AG08396 (cell line): ENCODE measurements at regions not wholly inside any gene's neighbourhood (a gene's known extent, or its start where the extent isn't known, plus 50 kb on each side); places are given as distances from the start of the nearest gene placed in this dataset.
"Not testable (repeated sequence)": the region's sequence is repeated elsewhere in the genome, so short reads cannot be mapped to it uniquely, and the experiment has no call there.

Source experiments
- DNase-seq: peaks from one replicate; pipeline ENCODE4 v3.0.0; 2012; ENCODE audit warnings: low spot score, mixed read lengths

DNA sequence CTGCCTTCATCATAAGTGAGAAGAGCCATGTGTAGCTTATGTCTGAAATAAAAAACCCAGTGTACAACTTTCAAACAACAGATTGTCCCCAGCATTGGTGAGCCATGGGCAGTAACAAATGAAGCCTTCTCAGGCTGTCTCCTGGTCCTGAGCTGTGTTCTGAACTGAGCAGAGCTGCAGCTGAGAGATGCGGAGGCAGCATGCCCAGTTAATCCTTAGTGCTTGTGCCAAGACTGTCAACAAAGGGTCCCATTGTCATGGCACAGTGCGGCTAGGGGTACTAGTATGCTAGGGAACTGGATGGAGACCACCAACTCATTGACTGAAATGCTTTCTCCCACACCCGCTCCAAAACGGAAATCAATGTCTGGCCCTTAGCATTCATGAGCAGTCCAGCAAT lies 154.3 kb downstream of the RMST start:
- DNase-seq = no peak

- DNase-seq = no peak
These were observed 166.4 kb downstream of the RMST start for GRCh38 chr12:97628962-97629361.

- DNase-seq = no peak
These were observed 166.8 kb downstream of the RMST start for GRCh38 chr12:97629382-97629781.

DNA sequence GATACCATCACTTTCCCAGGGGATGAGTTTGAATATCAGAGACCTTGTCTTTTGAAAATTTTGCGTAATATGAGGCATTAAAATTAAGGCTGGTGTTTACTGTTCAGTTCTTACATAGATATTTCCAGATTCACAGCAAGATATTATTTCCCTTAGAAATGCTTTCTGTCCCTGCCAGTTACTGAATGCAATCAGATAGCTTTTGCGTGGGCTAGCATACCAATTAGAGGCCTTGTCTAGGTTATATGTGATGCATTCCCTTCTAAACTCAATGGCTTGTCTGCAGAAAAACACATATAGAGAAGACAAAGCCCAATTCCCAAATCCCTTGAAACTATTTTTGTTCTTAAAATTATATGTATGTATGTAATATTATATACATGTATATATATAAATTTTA lies 167.8 kb downstream of the RMST start:
- DNase-seq = no peak

- no peak for DNase-seq
These were observed 168.3 kb downstream of the RMST start for GRCh38 chr12:97630875-97631274.

DNA sequence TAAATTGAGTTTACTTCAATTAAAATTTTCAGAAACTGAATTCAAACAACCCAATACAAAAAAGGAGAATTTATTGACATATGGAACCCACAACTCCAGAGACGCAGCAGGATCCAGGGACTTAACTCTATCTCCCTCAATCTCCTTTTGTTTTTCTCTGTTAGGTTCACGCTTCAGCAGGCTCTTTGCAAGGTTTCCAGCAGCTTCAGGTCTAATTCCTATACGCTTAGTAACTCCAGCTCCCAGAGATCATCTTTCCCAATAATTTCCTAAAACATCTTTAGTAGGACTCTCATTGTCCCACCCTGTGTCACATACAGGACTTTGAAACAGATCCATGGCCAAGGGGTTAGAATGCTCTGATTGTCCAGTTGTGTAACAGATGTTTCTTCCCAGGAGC lies 175.2 kb downstream of the RMST start:
- no peak for DNase-seq

DNA sequence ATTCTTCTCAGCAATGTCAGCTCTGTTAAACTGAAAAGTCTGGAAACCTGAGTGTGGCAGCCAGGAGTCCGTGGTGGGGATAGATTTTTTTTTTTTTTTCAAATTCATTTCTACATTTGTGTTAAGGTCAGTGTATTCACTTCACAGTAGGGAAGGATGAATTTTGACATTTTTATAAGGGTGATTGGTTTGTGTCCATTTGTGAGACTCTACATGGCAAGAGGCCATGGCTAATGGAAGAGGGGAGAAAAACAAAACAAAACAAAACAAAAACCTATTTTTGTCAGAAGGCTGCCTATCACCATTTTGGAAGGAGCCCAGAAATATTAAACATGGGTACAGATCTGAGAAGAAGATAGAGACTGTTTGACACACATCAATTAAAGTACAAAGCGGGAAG lies 176.1 kb downstream of the RMST start:
- DNase-seq = no peak

DNA sequence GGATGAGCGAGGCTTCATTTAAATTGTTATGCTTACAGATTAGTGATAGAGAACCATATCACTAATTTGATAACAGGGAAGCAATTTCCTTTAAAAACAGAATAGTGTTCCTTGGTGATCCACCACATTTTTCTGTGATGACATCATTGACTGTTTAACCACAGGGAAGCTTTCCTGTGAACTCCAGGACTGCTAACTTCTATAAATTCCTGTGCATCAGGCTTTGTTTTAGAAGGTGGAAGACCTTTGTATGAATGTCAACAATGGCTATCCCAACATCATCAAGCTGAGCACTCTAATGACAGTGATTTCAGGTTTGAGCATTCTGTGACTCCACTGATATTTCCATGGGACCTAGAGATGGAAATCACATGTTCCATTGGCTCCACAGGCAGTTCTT lies 177.1 kb downstream of the RMST start:
- DNase-seq = no peak

DNA sequence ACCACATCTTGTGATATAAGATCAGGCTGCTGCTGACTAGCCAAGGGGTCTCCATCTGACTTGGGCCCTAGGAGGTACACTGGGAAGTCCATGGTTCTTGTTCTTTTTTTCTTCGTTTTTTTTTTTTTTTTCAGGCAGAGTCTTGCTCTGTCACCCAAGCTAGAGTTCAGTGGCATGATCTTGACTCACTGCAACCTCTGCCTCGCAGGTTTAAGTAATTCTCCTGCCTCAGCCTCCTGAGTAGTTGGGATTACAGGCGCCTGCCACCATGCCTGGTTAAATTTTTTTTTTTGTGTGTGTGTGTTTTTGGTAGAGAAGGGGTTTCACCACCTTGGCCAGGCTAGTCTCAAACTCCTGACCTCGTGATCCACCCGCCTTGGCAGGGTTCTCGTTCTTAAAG lies 178.2 kb downstream of the RMST start:
- DNase-seq = no peak

DNA sequence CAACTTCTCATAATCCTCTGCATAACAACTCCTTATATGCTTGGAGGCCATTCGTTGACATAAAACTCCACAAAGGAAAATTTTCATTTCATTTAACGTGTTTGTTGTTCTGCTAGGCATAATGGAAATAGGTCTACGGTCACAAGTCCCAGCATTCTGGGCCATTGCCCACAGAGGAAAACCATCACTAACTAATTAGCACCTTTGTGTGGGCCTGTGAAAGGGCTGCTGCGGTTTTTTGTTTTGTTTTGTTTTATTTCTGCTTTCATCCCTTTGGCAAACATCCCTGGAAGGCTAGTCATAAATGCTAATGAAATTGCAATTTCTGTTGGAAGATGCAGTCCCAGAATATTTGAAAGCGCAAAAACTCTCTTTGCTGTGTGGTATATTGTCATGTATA lies 180.3 kb downstream of the RMST start:
- no peak for DNase-seq

DNA sequence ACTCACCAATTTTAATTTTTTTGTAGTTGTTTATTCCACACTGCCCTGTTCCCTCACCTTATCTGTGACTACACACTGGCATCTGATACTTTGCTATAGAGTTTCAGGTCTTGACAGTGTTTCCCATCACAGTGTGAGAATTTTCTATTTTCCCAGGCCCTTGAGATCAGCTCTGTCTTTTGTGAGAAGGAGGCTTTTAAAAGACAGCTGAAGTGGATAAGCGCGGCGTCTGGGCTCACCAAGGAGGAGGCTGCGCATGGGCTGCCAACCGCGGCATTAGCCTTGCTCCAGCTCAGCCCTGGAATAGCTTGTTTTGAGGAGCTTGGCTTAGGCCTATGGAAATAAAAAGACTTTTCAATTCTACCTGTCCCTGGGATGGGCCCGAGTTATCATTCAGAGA lies 181.3 kb downstream of the RMST start:
- no peak for DNase-seq

DNA sequence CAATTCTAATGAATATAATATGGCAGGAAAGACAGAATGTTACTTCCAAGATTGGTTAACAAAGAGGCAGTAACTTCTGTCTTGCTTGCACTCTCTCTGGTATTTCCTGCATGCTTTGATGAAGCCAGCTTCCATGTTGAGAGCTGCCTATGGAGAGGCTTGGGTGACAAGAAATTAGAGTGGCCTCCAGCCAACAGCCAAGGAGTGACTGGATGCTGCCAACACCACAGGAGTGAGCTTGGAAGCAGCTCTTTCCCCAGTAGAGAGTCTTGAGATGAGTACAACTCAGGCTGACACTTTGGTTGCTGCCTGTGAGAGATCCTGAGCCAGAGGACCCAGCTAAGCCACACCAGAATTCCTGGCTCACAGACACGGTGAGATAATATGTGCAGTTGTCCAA lies 183.1 kb downstream of the RMST start:
- DNase-seq = no peak

GRCh38 chr12:97647142-97647541 lies 184.5 kb downstream of the RMST start:
- DNase-seq = no peak

- DNase-seq = no peak
These were observed 187.6 kb downstream of the RMST start for GRCh38 chr12:97650242-97650641.

DNA sequence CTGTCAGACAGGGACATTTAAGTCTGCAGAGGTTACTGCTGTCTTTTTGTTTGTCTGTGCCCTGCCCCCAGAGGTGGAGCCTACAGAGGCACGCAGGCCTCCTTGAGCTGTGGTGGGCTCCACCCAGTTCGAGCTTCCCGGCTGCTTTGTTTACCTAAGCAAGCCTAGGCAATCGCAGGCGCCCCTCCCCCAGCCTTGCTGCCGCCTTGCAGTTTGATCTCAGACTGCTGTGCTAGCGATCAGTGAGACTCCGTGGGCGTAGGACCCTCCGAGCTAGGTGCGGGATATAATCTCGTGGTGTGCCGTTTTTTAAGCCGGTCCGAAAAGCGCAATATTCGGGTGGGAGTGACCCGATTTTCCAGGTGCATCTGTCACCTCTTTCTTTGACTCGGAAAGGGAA lies 193.9 kb downstream of the RMST start:
- not testable (repeated sequence) for DNase-seq

DNA sequence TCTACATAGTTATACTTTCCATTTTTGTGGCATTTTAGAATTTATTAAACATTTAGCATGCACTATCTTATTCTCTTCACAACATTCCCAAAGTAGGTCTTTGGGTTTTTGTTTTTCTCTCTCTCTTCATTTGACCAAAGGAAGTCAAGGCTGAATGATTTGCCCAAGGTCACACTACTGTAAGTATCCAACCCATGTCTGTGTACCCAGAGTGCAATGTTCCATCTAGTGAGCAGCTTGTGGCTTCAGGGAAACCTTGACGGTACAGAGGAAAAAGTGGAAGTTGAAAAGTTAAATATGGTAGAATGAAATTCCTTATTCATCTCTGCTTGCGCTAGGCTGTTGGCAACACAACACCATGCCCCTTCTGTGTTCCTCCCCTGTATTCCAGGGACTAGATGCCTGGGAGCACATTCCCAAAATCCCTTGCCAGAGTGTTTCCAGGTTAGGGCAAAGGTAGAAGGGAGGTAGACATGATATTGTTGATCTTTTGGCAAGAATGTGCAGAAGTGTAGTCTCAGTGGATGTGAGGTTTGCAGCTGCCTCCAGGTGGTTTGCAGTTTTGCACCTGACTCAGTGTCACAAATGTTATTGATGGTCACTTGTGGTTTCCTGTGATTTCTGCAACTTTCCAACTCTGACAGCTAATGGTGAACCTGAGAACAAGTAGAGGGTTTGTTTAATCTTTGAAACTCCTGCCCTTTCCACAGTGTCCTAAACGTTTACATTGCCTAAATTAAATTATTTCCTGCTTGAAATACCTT lies 196.7 kb downstream of the RMST start:
- no peak for DNase-seq

GRCh38 chr12:97666263-97666662 lies 203.7 kb downstream of the RMST start:
- DNase-seq = no peak

DNA sequence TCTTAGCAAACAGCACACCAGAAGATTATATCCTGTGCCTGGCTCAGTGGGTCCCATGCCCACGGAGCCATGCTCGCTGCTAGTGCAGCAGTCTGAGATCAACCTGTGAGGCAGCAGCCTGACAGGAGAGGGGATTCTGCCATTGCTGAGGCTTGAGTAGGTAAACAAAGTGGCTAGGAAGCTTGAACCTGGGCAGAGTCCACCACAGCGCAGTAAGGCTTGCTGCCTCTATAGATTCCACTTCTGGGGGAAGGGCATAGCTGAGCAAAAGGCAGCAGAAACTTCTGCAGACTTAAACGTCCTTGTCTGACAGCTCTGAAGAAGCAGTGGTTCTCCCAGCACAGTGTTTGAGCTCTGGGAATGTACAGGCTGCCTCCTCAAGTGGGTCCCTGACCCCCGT lies 210.3 kb downstream of the RMST start:
- DNase-seq = no peak

GRCh38 chr12:97680751-97681150 lies 218.1 kb downstream of the RMST start:
- DNase-seq = no peak

- no peak for DNase-seq
These were observed 219.3 kb downstream of the RMST start for GRCh38 chr12:97681612-97682504.

DNA sequence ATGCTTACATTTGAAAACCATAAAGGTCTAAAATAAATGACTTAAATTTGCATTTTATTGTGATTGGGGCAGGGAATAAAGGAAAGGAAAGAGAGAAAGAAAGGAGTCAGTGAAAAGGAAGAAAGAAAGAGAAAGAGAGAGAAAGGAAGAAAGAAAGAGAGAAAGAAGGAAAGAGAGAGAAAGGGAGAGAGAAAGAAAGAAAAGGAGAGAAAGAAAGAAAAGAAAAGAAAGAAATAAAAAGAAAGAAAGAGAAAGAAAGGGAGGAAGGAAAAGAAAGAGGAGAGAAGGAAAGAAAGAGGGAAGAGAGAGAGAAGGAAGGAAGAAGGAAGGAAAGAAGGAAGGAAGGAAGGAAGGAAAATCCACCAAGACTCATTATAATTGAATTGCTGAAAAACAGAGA lies 222.8 kb downstream of the RMST start:
- no peak for DNase-seq

DNA sequence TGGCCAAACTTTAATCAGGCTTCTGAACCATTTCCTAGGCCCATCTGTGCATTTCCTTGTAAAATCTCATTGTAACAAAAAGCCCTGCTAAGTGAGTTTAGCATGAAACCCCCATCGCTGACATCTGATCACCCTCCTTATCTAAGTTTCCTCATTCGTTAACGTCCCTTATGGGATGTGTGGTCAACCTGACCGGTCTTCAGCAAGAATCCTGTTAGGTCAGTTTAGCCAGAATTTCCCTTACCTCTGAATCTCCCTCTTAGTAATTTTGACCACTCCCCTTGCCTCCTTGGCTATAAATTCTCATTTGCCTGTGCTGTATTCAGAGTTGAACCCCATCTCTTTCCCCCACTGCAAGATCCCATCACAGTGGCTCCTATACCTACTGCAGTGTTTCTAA lies 239.3 kb downstream of the RMST start:
- DNase-seq = no peak

DNA sequence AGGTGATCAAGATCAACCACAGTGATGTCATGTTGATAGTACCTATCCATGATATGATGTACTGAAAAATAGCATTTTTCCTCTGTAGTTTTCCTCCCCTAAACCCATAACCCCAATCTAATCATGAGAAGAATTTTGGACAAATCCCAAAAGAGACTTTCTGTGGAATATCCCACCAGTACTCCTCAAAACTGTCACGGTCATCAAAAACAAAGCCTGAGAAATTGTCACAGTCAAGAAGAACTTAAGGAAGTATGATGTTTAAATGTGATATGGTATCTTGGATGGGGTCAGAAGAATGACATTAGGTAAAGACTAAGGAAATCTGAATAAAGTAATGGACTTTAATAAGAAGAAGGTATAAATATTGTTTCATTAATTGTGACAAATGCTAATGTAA lies 248.8 kb downstream of the RMST start:
- no peak for DNase-seq

- DNase-seq = no peak
These were observed 250.7 kb downstream of the RMST start for GRCh38 chr12:97713270-97713669.
